HUES48 (cell line): ENCODE measurements at regions not wholly inside any gene's neighbourhood (a gene's known extent, or its start where the extent isn't known, plus 50 kb on each side); places are given as distances from the start of the nearest gene placed in this dataset.

Experiments used
- H3K27ac ChIP-seq: one replicate; pipeline ENCODE4 v1.7.0; 2013; ENCODE audit warnings: low read depth, low read length, inconsistent platforms
- H3K27me3 ChIP-seq: 2 replicates; pipeline ENCODE4 v1.6.1; 2013; ENCODE audit warnings: mild to moderate bottlenecking, low read length; ENCODE audit not compliant: control insufficient read depth, insufficient read depth
- H3K36me3 ChIP-seq: 2 replicates; pipeline ENCODE4 v1.6.1; 2013; ENCODE audit warnings: low read length; ENCODE audit not compliant: control insufficient read depth, insufficient read depth
- H3K4me1 ChIP-seq: 2 replicates; pipeline ENCODE4 v1.6.1; 2013; ENCODE audit warnings: mild to moderate bottlenecking, low read length; ENCODE audit not compliant: control insufficient read depth, insufficient read depth
- H3K4me3 ChIP-seq: 2 replicates; pipeline ENCODE4 v1.5.1; 2013; ENCODE audit warnings: mild to moderate bottlenecking, low read depth, low read length
- H3K9ac ChIP-seq: 2 replicates; pipeline ENCODE4 v1.6.1; 2013; ENCODE audit warnings: mild to moderate bottlenecking, low read depth, low read length, moderate library complexity
- H3K9me3 ChIP-seq: 2 replicates; pipeline ENCODE4 v1.6.1; 2013; ENCODE audit warnings: low read length; ENCODE audit not compliant: control insufficient read depth, insufficient read depth

- no peaks in the 10 kb centered on the region for H3K36me3 ChIP-seq
These were observed 711.2 kb downstream of the KCNT2 start for GRCh38 chr1:195897076-195897475.

GRCh38 chr1:195894411-195894810 lies 713.8 kb downstream of the KCNT2 start:
- Histone ChIP-seq H3K27me3 (no peaks in the 10 kb centered on the region), H3K4me1 (0 out of 2 replicates have a peak, but pooled peaks cover 3% of the 10 kb centered on the region), H3K9me3 (no peaks in the 10 kb centered on the region), H3K4me3 (no peak overlapping the region), H3K9ac (no peak overlapping the region), H3K27ac (no peak overlapping the region), H3K36me3 (no peaks in the 10 kb centered on the region)

More at GRCh38 chr1:195897076-195897475, 711.2 kb downstream of the KCNT2 start:
- H3K27ac ChIP-seq: no peak overlapping the region
- no peaks in the 10 kb centered on the region for H3K27me3 ChIP-seq
- no peak overlapping the region for H3K4me3 ChIP-seq
- H3K4me1 ChIP-seq: 0 out of 2 replicates have a peak, but pooled peaks cover 3% of the 10 kb centered on the region
- H3K9me3 ChIP-seq: no peaks in the 10 kb centered on the region
- H3K9ac ChIP-seq: no peak overlapping the region

GRCh38 chr1:195886000-195886399 lies 722.2 kb downstream of the KCNT2 start:
- Histone ChIP-seq H3K9me3 (no peaks in the 10 kb centered on the region), H3K4me3 (no peak overlapping the region), H3K27me3 (no peaks in the 10 kb centered on the region), H3K4me1 (peaks cover 3% of the 10 kb centered on the region; the same call in 1 of the 2 replicates), H3K9ac (no peak overlapping the region), H3K36me3 (no peaks in the 10 kb centered on the region), H3K27ac (no peak overlapping the region)

- Histone ChIP-seq H3K27me3 (no peaks in the 10 kb centered on the region), H3K4me1 (peaks cover 6% of the 10 kb centered on the region), H3K9ac (no peak overlapping the region), H3K27ac (no peak overlapping the region), H3K9me3 (no peaks in the 10 kb centered on the region), H3K4me3 (no peak overlapping the region), H3K36me3 (no peaks in the 10 kb centered on the region)
These were observed 729.8 kb downstream of the KCNT2 start for GRCh38 chr1:195878478-195878877.

- no peak overlapping the region for H3K27ac ChIP-seq
- H3K4me3 ChIP-seq: no peak overlapping the region
- H3K36me3 ChIP-seq: no peaks in the 10 kb centered on the region
- H3K27me3 ChIP-seq: no peaks in the 10 kb centered on the region
- no peaks in the 10 kb centered on the region for H3K9me3 ChIP-seq
- no peak overlapping the region for H3K9ac ChIP-seq
- H3K4me1 ChIP-seq: peaks cover 6% of the 10 kb centered on the region
These were observed 731.4 kb downstream of the KCNT2 start for GRCh38 chr1:195876792-195877191.

DNA sequence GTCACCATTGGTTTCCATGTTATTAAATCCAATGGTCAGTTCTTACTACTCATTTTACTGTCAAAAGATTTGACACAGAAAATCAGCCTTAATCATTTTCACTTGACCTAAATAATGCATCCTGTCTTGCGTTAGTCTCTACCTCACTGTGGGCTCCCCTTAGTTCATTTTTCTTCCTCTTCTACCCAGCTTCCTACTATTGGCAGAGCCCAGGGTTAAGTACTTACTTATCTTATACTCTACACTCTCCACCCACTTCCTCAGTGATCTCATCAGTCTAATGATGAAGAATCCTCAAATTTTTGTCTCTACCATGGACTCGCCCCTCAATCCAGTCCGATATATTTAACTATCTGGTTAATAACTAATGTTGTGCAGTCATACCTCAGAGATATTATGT lies 735.9 kb downstream of the KCNT2 start:
- H3K9ac ChIP-seq: no peak overlapping the region
- H3K36me3 ChIP-seq: no peaks in the 10 kb centered on the region
- no peaks in the 10 kb centered on the region for H3K4me1 ChIP-seq
- H3K9me3 ChIP-seq: no peaks in the 10 kb centered on the region
- H3K27me3 ChIP-seq: no peaks in the 10 kb centered on the region
- H3K4me3 ChIP-seq: no peak overlapping the region
- H3K27ac ChIP-seq: no peak overlapping the region

DNA sequence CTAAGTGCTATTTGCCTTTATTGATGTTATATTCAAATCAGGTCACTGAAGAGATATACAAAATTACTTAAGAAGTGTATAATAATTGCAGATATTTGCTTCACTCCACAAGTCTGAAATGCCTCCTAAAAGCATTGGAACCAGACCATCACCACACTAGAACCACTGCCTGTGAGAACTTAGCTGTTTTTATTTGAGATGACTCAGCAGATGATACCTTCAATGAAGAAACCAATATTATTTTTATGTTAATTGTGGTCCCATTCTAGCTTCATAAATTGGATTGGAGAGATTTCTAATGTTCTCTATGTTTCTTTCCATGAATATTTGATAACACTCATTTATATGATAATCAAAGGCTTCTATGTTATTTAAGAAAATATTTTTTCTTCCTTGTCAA lies 740.6 kb downstream of the KCNT2 start:
- Histone ChIP-seq H3K36me3 (no peaks in the 10 kb centered on the region), H3K9me3 (no peaks in the 10 kb centered on the region), H3K4me1 (0 out of 2 replicates have a peak, but pooled peaks cover 6% of the 10 kb centered on the region), H3K4me3 (no peak overlapping the region), H3K9ac (no peak overlapping the region), H3K27ac (no peak overlapping the region), H3K27me3 (no peaks in the 10 kb centered on the region)

GRCh38 chr1:195866781-195867222 lies 741.4 kb downstream of the KCNT2 start:
- Histone ChIP-seq H3K27ac (no peak overlapping the region), H3K36me3 (no peaks in the 10 kb centered on the region), H3K4me3 (no peak overlapping the region), H3K27me3 (no peaks in the 10 kb centered on the region), H3K9me3 (no peaks in the 10 kb centered on the region), H3K9ac (no peak overlapping the region), H3K4me1 (0 out of 2 replicates have a peak, but pooled peaks cover 6% of the 10 kb centered on the region)

GRCh38 chr1:195866091-195866780 lies 742.0 kb downstream of the KCNT2 start:
- 0 out of 2 replicates have a peak, but pooled peaks cover 6% of the 10 kb centered on the region for H3K4me1 ChIP-seq
- H3K9ac ChIP-seq: no peak overlapping the region
- H3K36me3 ChIP-seq: no peaks in the 10 kb centered on the region
- H3K27me3 ChIP-seq: no peaks in the 10 kb centered on the region
- no peaks in the 10 kb centered on the region for H3K9me3 ChIP-seq
- H3K27ac ChIP-seq: no peak overlapping the region
- no peak overlapping the region for H3K4me3 ChIP-seq

DNA sequence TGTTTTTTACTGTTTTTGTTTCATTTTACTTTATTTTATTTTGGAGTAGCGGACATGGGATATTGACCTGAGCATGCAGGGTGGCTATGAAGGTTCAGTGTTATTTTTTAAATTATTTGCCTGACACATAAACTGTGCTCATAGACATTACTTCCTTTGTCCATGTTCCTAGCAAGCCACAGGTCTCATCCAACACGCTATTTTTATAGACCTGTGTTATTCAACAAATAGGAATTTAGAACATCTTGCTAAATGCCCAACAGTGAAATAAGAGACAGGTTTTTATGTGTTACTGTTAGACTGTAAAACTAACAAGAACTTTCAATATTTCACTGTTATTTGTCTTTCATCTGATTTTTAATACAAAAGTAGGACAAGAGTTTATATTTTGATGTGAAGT lies 756.4 kb downstream of the KCNT2 start:
- peaks cover 54% of the 10 kb centered on the region for H3K4me1 ChIP-seq
- H3K36me3 ChIP-seq: no peaks in the 10 kb centered on the region
- H3K27me3 ChIP-seq: no peaks in the 10 kb centered on the region
- H3K9ac ChIP-seq: no peak overlapping the region
- no peak overlapping the region for H3K4me3 ChIP-seq
- H3K9me3 ChIP-seq: no peaks in the 10 kb centered on the region
- H3K27ac ChIP-seq: no peak overlapping the region

GRCh38 chr1:195851016-195851601 lies 757.1 kb downstream of the KCNT2 start:
- Histone ChIP-seq H3K9ac (no peak overlapping the region), H3K4me3 (no peak overlapping the region), H3K9me3 (no peaks in the 10 kb centered on the region), H3K4me1 (peaks cover 60% of the 10 kb centered on the region), H3K27me3 (no peaks in the 10 kb centered on the region), H3K27ac (peak overlapping the region; percentile 70), H3K36me3 (no peaks in the 10 kb centered on the region)
